Activated naive CD8-positive, alpha-beta T cell treated with anti-CD3 and anti-CD28 coated beads for 36 hours (primary cell): ENCODE measurements at regions not wholly inside any gene's neighbourhood (a gene's known extent, or its start where the extent isn't known, plus 50 kb on each side); places are given as distances from the start of the nearest gene placed in this dataset.

Experiments
- DNase-seq: peaks from one replicate; pipeline ENCODE4 v3.0.0; 2021
- H3K27ac Mint-ChIP-seq: one replicate; pipeline ENCODE4 v1.8.0; 2022; ENCODE audit warnings: mild to moderate bottlenecking, moderate library complexity, mixed read lengths
- H3K27me3 Mint-ChIP-seq: one replicate; pipeline ENCODE4 v1.8.0; 2022; ENCODE audit warnings: mild to moderate bottlenecking, mixed read lengths
- H3K36me3 Mint-ChIP-seq: one replicate; pipeline ENCODE4 v1.8.0; 2021; ENCODE audit warnings: mild to moderate bottlenecking, mixed read lengths
- H3K4me1 Mint-ChIP-seq: one replicate; pipeline ENCODE4 v1.8.0; 2021; ENCODE audit warnings: mixed read lengths
- H3K4me3 Mint-ChIP-seq: one replicate; pipeline ENCODE4 v1.8.0; 2022; ENCODE audit warnings: mild to moderate bottlenecking, moderate library complexity, mixed read lengths
- H3K9me3 Mint-ChIP-seq: one replicate; pipeline ENCODE4 v1.8.0; 2022; ENCODE audit warnings: mixed read lengths

DNA sequence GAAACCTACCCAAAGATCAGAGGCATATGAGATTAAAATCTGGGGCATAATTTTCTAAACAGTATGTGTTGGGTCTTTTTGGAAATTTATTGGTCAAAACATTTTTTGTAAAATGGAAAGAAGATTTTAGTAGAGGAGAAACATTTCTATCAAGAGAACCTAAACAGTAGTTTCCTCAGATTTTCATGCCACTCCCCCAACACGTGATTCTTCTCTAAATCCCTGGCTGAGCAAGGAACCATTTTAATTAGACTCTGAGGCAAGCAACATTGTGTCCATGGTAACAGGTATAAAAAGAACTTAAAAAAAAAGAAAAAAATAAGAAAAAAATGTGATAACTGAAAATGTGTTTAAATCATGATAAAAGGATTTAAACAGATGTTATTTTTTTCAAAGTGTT lies 1105.2 kb upstream of the ZEB2 start:
- Mint-ChIP-seq H3K4me3 (no peak overlapping the region), H3K4me1 (no peaks in the 10 kb centered on the region), H3K36me3 (no peaks in the 10 kb centered on the region), H3K9me3 (no peaks in the 10 kb centered on the region), H3K27ac (no peak overlapping the region), H3K27me3 (no peaks in the 10 kb centered on the region)
- no peak for DNase-seq

DNA sequence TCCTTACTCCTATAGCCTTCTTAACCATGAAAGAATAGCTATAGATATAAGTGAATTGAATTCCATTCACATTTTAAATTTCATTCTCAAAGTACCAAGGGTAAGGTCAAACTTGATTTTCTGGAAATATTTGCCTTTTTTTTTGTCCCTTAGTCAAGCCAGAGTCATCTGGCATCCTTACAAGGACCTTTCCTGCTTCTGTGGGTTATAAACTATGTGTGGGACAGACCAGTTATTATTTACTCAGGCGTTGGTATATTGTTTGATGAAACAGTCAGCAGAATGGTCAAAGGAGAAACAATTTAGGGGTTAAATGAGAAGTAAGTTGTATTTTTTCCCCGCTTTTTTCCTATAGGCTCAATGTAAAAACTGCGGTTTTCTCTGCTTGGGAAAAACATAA lies 1103.2 kb upstream of the ZEB2 start:
- no peak for DNase-seq
- no peaks in the 10 kb centered on the region for H3K9me3 Mint-ChIP-seq
- H3K4me3 Mint-ChIP-seq = no peak overlapping the region
- no peaks in the 10 kb centered on the region for H3K36me3 Mint-ChIP-seq
- no peak overlapping the region for H3K27ac Mint-ChIP-seq
- H3K4me1 Mint-ChIP-seq = no peaks in the 10 kb centered on the region
- H3K27me3 Mint-ChIP-seq = no peaks in the 10 kb centered on the region

DNA sequence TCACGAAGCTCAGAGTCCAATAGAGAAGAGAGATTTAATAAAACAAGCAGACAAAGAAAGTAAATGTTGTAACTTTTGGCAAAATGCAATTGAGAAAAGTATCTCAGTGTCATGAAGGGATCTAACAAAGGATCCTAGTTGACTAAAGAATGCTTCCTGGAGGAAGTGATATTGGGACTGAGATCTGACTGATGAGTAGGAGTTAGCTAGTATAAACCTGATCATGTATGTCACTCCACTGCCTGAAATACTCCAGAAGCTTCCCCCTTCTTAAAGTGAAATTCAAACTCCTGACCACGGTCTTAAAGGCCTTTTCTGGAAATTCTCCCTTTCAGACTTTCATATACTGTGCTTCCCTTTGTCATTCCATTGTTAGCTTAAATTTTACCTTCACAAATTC lies 1102.4 kb upstream of the ZEB2 start:
- H3K27ac Mint-ChIP-seq = no peak overlapping the region
- H3K9me3 Mint-ChIP-seq = no peaks in the 10 kb centered on the region
- DNase-seq = no peak
- no peak overlapping the region for H3K4me3 Mint-ChIP-seq
- no peaks in the 10 kb centered on the region for H3K36me3 Mint-ChIP-seq
- no peaks in the 10 kb centered on the region for H3K27me3 Mint-ChIP-seq
- H3K4me1 Mint-ChIP-seq = no peaks in the 10 kb centered on the region

DNA sequence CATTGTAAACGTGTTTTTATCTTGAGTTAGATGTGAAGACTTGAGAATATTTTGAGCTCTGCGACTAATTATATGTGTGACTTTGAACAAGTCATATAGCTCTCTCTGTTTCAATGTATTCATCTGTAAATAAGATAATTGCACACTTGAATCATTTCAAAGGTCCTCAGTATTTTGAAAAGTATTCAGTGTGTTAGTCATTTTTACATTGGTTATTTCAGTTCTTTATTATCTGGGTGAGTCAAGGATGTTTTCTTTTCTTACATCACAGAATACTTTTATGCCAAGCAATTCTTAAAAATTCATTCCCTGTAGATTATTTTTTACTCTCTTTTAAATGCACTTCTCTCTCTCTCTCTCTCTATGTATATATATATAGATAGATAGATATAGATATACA lies 1098.0 kb upstream of the ZEB2 start:
- Mint-ChIP-seq H3K36me3 (no peaks in the 10 kb centered on the region), H3K9me3 (no peaks in the 10 kb centered on the region)

GRCh38 chr2:145617420-145617819 lies 1097.5 kb upstream of the ZEB2 start:
- Mint-ChIP-seq H3K27ac (no peak overlapping the region), H3K4me3 (no peak overlapping the region), H3K36me3 (no peaks in the 10 kb centered on the region), H3K27me3 (no peaks in the 10 kb centered on the region), H3K9me3 (no peaks in the 10 kb centered on the region), H3K4me1 (no peaks in the 10 kb centered on the region)
- no peak for DNase-seq

More for the DNA sequence above, 1098.0 kb upstream of the ZEB2 start:
- DNase-seq = no peak
- no peak overlapping the region for H3K27ac Mint-ChIP-seq
- H3K27me3 Mint-ChIP-seq = no peaks in the 10 kb centered on the region
- H3K4me1 Mint-ChIP-seq = no peaks in the 10 kb centered on the region
- H3K4me3 Mint-ChIP-seq = no peak overlapping the region

GRCh38 chr2:145615626-145616025 lies 1095.7 kb upstream of the ZEB2 start:
- H3K4me1 Mint-ChIP-seq = no peaks in the 10 kb centered on the region
- no peaks in the 10 kb centered on the region for H3K9me3 Mint-ChIP-seq
- no peak for DNase-seq
- no peaks in the 10 kb centered on the region for H3K27me3 Mint-ChIP-seq
- no peak overlapping the region for H3K27ac Mint-ChIP-seq
- no peaks in the 10 kb centered on the region for H3K36me3 Mint-ChIP-seq
- H3K4me3 Mint-ChIP-seq = no peak overlapping the region

- Mint-ChIP-seq H3K27ac (no peak overlapping the region), H3K9me3 (no peaks in the 10 kb centered on the region), H3K36me3 (no peaks in the 10 kb centered on the region), H3K4me3 (no peak overlapping the region), H3K4me1 (no peaks in the 10 kb centered on the region), H3K27me3 (peaks cover 4% of the 10 kb centered on the region)
- no peak for DNase-seq
Measured at GRCh38 chr2:145609951-145610350, 1090.0 kb upstream of the ZEB2 start.

DNA sequence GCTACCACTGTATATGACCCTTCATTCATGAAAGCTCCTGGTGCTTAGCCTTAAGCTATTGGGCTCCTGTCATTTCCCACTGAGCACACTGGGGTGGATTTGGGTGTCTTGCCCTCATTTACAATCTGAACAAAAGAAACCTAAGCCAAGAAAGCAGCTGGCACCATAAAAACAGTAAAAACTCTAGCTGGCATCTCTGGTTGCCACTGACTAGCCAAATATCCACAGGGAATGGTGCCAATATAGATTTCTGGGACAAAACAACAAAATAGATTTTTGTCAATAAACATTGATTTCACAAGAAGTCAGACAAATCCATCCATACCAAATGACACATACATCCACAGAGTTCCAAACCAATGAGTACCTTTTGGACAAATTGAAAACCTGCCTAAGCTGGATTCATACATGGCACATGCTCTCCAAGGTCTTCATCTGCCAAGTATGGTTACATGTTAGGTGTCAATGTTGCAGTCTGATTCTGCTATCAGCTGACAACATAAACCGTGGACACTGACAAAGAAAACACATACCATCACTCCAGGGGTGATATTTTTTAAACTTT lies 1081.5 kb upstream of the ZEB2 start:
- Mint-ChIP-seq H3K36me3 (no peaks in the 10 kb centered on the region), H3K9me3 (peaks cover 2% of the 10 kb centered on the region), H3K4me1 (no peaks in the 10 kb centered on the region), H3K4me3 (no peak overlapping the region), H3K27ac (no peak overlapping the region), H3K27me3 (no peaks in the 10 kb centered on the region)
- DNase-seq = no peak

DNA sequence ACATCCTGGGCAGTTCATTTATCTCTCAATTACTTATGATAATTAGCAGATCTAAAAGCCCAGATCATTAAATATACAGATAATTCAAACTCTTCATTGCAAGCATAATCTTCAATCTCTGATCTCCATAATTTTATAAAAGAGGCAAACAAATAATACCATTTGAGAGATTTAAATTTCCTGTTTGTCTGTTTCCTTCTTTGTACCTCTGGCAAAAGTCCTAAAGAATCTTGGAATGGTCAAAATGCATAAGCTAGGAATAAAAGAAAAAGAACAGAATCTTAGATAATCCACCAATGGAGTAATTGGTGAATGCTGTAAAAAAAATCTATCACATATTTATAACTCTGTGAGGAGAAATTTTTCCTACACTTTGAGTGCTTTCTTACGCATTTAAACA lies 1080.9 kb upstream of the ZEB2 start:
- H3K4me3 Mint-ChIP-seq = no peak overlapping the region
- no peak for DNase-seq
- no peaks in the 10 kb centered on the region for H3K27me3 Mint-ChIP-seq
- no peaks in the 10 kb centered on the region for H3K36me3 Mint-ChIP-seq
- H3K4me1 Mint-ChIP-seq = no peaks in the 10 kb centered on the region
- no peak overlapping the region for H3K27ac Mint-ChIP-seq
- H3K9me3 Mint-ChIP-seq = peaks cover 2% of the 10 kb centered on the region

DNA sequence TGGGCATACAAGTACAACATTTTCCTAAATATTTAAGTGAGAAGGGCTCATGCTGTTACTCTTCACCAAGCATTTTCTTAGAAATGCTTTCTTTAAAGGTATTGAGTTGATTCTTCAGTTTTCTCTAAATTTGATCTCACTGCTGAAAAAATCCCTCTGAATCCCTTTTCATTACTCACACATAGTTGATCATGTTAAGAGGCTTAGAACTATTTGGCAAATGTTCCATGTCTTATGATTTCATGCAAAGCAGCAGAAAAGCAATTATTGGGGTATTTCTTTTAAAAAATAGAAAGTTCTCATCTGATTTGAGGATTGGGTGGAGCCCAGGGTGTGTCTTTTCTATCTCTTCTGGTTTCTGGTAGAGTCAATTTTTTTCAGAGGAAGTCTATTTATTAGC lies 1079.8 kb upstream of the ZEB2 start:
- Mint-ChIP-seq H3K4me1 (no peaks in the 10 kb centered on the region), H3K9me3 (peaks cover 2% of the 10 kb centered on the region), H3K4me3 (no peak overlapping the region), H3K27me3 (no peaks in the 10 kb centered on the region), H3K27ac (no peak overlapping the region), H3K36me3 (no peaks in the 10 kb centered on the region)
- no peak for DNase-seq

GRCh38 chr2:145598434-145598833 lies 1078.5 kb upstream of the ZEB2 start:
- peaks cover 1% of the 10 kb centered on the region for H3K9me3 Mint-ChIP-seq
- H3K36me3 Mint-ChIP-seq = no peaks in the 10 kb centered on the region
- no peaks in the 10 kb centered on the region for H3K27me3 Mint-ChIP-seq
- H3K4me3 Mint-ChIP-seq = no peak overlapping the region
- no peak for DNase-seq
- no peak overlapping the region for H3K27ac Mint-ChIP-seq
- H3K4me1 Mint-ChIP-seq = no peaks in the 10 kb centered on the region

- Mint-ChIP-seq H3K36me3 (no peaks in the 10 kb centered on the region), H3K27ac (no peak overlapping the region), H3K4me3 (no peak overlapping the region), H3K27me3 (no peaks in the 10 kb centered on the region), H3K4me1 (no peaks in the 10 kb centered on the region), H3K9me3 (no peaks in the 10 kb centered on the region)
- no peak for DNase-seq
Measured at GRCh38 chr2:145597809-145598208, 1077.9 kb upstream of the ZEB2 start.

DNA sequence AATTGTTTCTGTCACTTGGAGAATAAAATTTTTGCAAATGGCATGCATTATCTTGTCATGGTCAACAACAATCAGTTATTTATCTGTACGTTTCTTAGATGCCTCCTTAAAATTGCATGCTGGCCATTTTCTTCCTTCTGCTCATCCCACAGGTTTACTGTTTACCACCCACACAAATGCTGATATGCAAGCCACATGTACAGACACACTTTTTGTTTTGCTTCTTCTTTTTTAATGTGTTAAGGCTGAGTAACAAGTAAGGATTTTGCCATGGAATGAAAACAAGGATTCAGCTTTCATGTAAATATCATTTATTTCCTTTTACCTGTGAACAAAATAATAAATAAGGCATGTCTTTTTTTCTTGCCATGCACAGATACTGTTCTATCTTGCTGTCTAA lies 1077.1 kb upstream of the ZEB2 start:
- no peaks in the 10 kb centered on the region for H3K4me1 Mint-ChIP-seq
- no peaks in the 10 kb centered on the region for H3K9me3 Mint-ChIP-seq
- H3K27ac Mint-ChIP-seq = no peak overlapping the region
- no peak overlapping the region for H3K4me3 Mint-ChIP-seq
- no peak for DNase-seq
- no peaks in the 10 kb centered on the region for H3K27me3 Mint-ChIP-seq
- H3K36me3 Mint-ChIP-seq = no peaks in the 10 kb centered on the region

DNA sequence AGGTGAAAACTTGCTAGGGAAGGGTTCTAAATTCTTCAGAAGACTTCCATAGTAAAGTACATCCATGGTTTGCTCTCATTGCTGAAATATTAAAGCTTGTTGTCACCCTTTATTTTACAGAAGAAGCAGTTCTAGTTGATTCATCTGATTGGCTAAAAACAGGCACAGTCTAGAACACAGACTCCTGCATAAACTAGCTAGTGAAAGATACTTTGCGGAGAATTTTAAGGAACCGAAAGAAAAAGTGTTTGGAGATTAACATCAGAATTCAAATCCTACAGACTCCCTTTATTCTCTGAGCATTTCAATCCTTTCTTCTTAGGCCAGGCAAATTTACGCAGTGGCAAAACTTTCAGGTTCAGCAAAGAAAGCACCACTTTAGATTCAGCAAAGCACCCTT lies 1076.5 kb upstream of the ZEB2 start:
- Mint-ChIP-seq H3K27ac (no peak overlapping the region), H3K4me1 (no peaks in the 10 kb centered on the region), H3K9me3 (no peaks in the 10 kb centered on the region), H3K4me3 (no peak overlapping the region), H3K27me3 (no peaks in the 10 kb centered on the region), H3K36me3 (no peaks in the 10 kb centered on the region)
- no peak for DNase-seq

DNA sequence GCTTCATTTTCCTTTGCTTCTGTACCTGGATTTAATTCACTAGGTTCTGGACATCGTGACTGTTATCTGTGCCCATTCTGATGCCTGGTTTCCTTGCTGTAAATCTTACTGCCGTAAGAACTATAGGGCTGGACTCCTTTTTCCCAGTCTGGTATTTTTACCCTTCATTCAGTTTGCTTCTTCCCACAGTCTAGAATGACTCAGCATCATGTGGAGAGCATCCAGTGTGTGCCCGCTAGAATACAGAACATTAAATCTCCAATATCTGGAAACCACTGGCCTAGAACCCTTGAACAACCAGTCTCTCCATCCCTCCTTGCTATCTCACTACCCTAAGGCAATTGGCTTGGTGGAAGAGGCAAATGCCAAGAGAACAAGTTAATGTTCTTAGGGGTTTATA lies 1075.4 kb upstream of the ZEB2 start:
- no peaks in the 10 kb centered on the region for H3K36me3 Mint-ChIP-seq
- H3K4me3 Mint-ChIP-seq = no peak overlapping the region
- no peak for DNase-seq
- H3K27me3 Mint-ChIP-seq = no peaks in the 10 kb centered on the region
- no peaks in the 10 kb centered on the region for H3K9me3 Mint-ChIP-seq
- H3K27ac Mint-ChIP-seq = no peak overlapping the region
- no peaks in the 10 kb centered on the region for H3K4me1 Mint-ChIP-seq

DNA sequence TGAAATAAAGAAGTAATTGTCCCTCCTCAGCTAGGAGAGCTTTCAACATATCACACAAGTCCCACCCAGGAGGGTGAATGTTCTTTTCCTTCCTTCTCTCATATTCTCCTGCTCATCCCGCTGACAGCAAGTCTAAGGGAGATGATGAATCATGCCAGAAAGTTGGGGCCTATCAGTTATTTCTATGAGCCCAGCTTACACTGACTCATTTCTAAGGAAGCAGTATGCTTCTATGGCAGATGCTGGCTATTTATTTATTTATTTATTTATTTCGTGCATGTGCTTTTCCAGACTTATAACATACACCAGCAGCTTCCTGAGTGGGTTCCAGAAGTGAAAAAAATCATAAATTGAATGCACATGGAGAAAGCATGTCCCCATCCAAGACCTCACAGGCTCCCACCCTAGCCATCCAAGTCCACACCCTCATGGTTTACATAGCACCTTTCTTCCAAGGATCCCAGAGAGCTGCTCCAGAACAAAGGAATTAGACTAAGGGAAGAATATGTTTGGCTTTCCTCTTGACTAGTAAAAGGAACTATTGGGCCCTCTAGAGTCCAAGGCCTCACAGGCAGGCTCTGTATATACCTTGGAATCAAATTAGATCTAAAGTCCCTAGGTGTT lies 1074.2 kb upstream of the ZEB2 start:
- Mint-ChIP-seq H3K27me3 (peaks cover 4% of the 10 kb centered on the region), H3K4me3 (no peak overlapping the region), H3K36me3 (no peaks in the 10 kb centered on the region), H3K4me1 (no peaks in the 10 kb centered on the region), H3K27ac (no peak overlapping the region), H3K9me3 (no peaks in the 10 kb centered on the region)
- DNase-seq = no peak
